B cell (primary cell): ENCODE measurements at regions not wholly inside any gene's neighbourhood (a gene's known extent, or its start where the extent isn't known, plus 50 kb on each side); places are given as distances from the start of the nearest gene placed in this dataset.

Experiments
- EZH2 ChIP-seq: IDR thresholded peaks from 2 replicates; pipeline ENCODE4 v1.6.1; 2012; ENCODE audit warnings: borderline replicate concordance, low read depth, mild to moderate bottlenecking, moderate library complexity, low read length; ENCODE audit not compliant: insufficient read depth, poor library complexity, severe bottlenecking
- TF ChIP-seq, protein P1 (sequence below): fragments of 200-600 bp; IDR thresholded peaks from one replicate; pipeline ENCODE4 v1.8.0; 2022; ENCODE audit warnings: antibody characterized with exemption, mild to moderate bottlenecking

DNA sequence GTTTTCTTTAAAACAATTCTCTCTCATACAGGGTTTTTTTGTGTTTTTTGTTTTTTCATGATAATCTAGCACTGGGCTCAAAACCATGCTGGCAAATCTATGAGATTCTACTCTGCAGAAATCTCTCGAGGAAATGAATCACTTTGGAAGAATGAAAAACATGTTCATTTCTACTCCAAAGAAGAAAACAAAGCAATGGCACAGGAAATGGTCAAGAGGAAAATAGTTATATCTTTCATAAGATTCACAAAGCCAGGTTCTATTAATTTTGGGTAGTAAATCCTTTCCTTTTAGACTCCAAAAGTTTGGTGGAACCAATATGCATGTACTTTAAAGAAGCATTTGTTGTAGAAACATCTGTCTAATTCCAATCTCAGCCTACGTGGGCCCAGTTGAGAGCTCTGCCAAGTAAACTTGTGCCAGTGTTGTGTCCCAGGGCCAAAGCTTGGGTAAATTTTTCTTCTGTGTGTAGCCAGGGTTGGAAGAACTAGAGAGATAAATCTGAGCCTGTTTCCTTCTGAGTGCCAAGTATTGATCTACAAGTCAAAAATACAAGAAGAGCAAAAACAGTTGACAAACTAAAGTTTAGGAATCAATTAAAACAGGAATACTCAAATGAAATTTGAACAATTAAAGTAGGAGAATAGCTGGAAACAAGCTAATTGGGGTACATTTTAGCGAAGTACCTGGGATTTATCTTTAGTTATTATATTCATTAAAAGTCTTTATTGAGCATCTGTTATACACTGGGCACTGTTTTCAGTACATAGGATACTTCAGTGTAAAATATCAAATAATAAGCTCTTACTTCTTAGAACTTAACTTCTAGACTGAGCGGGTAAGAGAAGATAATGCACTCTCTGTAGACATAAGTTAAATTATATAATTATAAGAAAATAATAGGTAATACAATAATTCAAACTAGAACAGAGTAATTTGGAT, 657.5 kb upstream of the NECTIN3 start:
- TF ChIP-seq EZH2 = no peak
- TF ChIP-seq, protein P1, sequence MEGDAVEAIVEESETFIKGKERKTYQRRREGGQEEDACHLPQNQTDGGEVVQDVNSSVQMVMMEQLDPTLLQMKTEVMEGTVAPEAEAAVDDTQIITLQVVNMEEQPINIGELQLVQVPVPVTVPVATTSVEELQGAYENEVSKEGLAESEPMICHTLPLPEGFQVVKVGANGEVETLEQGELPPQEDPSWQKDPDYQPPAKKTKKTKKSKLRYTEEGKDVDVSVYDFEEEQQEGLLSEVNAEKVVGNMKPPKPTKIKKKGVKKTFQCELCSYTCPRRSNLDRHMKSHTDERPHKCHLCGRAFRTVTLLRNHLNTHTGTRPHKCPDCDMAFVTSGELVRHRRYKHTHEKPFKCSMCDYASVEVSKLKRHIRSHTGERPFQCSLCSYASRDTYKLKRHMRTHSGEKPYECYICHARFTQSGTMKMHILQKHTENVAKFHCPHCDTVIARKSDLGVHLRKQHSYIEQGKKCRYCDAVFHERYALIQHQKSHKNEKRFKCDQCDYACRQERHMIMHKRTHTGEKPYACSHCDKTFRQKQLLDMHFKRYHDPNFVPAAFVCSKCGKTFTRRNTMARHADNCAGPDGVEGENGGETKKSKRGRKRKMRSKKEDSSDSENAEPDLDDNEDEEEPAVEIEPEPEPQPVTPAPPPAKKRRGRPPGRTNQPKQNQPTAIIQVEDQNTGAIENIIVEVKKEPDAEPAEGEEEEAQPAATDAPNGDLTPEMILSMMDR = no peak
